Esophagus muscularis mucosa (tissue), 4 donors: ENCODE measurements at regions not wholly inside any gene's neighbourhood (a gene's known extent, or its start where the extent isn't known, plus 50 kb on each side); places are given as distances from the start of the nearest gene placed in this dataset.

Experiments used
- EP300 ChIP-seq: sonication (generic); formaldehyde crosslinking; IDR thresholded peaks from one replicate; pipeline ENCODE4 v1.6.1; 2017; ENCODE audit warnings: antibody characterized with exemption
- POLR2A ChIP-seq: fragments of 450-650 bp; IDR thresholded peaks from one replicate; pipeline ENCODE4 v1.6.1; 2017; ENCODE audit warnings: antibody characterized with exemption, moderate library complexity, mild to moderate bottlenecking, low read depth
- TF ChIP-seq, protein P1 (sequence below), 3 experiments: fragments of 200-600 bp in 2 of 3; fragments of 450-650 bp in 1 of 3; sonication (generic) in 2 of 3; IDR thresholded peaks; one replicate each; pipeline ENCODE4 v1.5.1; 2017 to 2019; ENCODE audit warnings: antibody characterized with exemption in 3 of 3, mild to moderate bottlenecking in 2 of 3, moderate library complexity in 1 of 3

- TF ChIP-seq, protein P1, sequence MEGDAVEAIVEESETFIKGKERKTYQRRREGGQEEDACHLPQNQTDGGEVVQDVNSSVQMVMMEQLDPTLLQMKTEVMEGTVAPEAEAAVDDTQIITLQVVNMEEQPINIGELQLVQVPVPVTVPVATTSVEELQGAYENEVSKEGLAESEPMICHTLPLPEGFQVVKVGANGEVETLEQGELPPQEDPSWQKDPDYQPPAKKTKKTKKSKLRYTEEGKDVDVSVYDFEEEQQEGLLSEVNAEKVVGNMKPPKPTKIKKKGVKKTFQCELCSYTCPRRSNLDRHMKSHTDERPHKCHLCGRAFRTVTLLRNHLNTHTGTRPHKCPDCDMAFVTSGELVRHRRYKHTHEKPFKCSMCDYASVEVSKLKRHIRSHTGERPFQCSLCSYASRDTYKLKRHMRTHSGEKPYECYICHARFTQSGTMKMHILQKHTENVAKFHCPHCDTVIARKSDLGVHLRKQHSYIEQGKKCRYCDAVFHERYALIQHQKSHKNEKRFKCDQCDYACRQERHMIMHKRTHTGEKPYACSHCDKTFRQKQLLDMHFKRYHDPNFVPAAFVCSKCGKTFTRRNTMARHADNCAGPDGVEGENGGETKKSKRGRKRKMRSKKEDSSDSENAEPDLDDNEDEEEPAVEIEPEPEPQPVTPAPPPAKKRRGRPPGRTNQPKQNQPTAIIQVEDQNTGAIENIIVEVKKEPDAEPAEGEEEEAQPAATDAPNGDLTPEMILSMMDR (IDR thresholded peaks at IDR 0.05), result no peak
- no peak for TF ChIP-seq POLR2A
- no peak for TF ChIP-seq EP300
Observed at GRCh38 chr9:109888695-109889094, 108.7 kb downstream of the PALM2AKAP2 start.
